K562 (cell line): ENCODE measurements at regions not wholly inside any gene's neighbourhood (a gene's known extent, or its start where the extent isn't known, plus 50 kb on each side); places are given as distances from the start of the nearest gene placed in this dataset.

Source experiments
- ATAC-seq: fragments of 200-7000 bp; cut with Tn5 transposase; 3 replicates; pipeline ENCODE4 v1.9.1; 2020; ENCODE audit warnings: moderate library complexity
- BruUV-seq: library from RNA; stranded (reverse); fragments of 400-500 nt; replicated peaks from 2 replicates; lab custom pipeline; 2021; lab: Mats Ljungman, UMichigan
- CTCF ChIA-PET: fragments of 300-600 bp; formaldehyde crosslinking; extraction: SDS; loops from one replicate; lab custom pipeline; 2021; ENCODE audit warnings: low intra/inter-chr PET ratio; lab: Yijun Ruan, JAX
- POLR2A ChIA-PET: fragments of 300-600, 350-650 bp; sonication (Branson Sonifier 250); formaldehyde crosslinking; extraction: SDS; loops from one replicate; lab custom pipeline; 2021; ENCODE audit warnings: antibody characterized with exemption, inconsistent platforms; lab: Yijun Ruan, JAX
- DNase-seq, 4 experiments: peaks; one replicate each; pipeline versions ENCODE4 v3.0.0 to v3.0.0-alpha.2; 2011 to 2018; ENCODE audit warnings: low spot score in 3 of 4, mixed read lengths in 3 of 4; ENCODE audit errors: extremely low read depth in 1 of 4
- FAIRE-seq: peaks from 2 replicates; lab custom pipeline; 2011; peaks lifted over from hg19 to GRCh38; lab: Jason Lieb, UNC
- H2AFZ ChIP-seq: 2 replicates; pipeline ENCODE4 v1.6.0; 2011; ENCODE audit warnings: low read depth, low read length, control low read depth, inconsistent platforms
- H3K27ac ChIP-seq: fragments of 200-600 bp; 3 replicates; pipeline ENCODE4 v1.8.0; 2011; ENCODE audit warnings: low read depth, mild to moderate bottlenecking, control low read depth, inconsistent platforms, low read length, moderate library complexity, mixed read lengths; ENCODE audit errors: extremely low read depth
- H3K27me3 ChIP-seq, 2 experiments: fragments of 300-600 bp in 1 of 2; 2 replicates in 1 of 2; 3 replicates in 1 of 2; pipeline versions ENCODE4 v1.6.0 to v1.8.0; 2011; ENCODE audit warnings: inconsistent platforms in 2 of 2, low read length in 2 of 2, mild to moderate bottlenecking in 1 of 2, mixed read lengths in 1 of 2, moderate library complexity in 1 of 2; ENCODE audit not compliant: control insufficient read depth in 2 of 2, insufficient read depth in 2 of 2
- H3K36me3 ChIP-seq: fragments of 300-600 bp; 3 replicates; pipeline ENCODE4 v1.8.0; 2011; ENCODE audit warnings: mild to moderate bottlenecking, low read length, inconsistent platforms; ENCODE audit not compliant: control insufficient read depth, insufficient read depth
- H3K4me1 ChIP-seq, 2 experiments: fragments of 200-600 bp in 1 of 2; replicated peaks in 1 of 2; 2 replicates in 1 of 2; 3 replicates in 1 of 2; pipeline versions ENCODE4 v1.5.1 to v1.8.0; 2011; ENCODE audit warnings: inconsistent platforms in 2 of 2, low read length in 2 of 2, mild to moderate bottlenecking in 1 of 2, mixed read lengths in 1 of 2, moderate library complexity in 1 of 2; ENCODE audit not compliant: control insufficient read depth in 2 of 2, insufficient read depth in 2 of 2
- H3K4me2 ChIP-seq: 2 replicates; pipeline ENCODE4 v1.6.1; 2011; ENCODE audit warnings: low read length, control low read depth, inconsistent platforms, mixed read lengths; ENCODE audit not compliant: insufficient read depth
- H3K4me3 ChIP-seq: fragments of 200-600 bp; sonication (generic), shearing (Covaris generic); 2 replicates; pipeline ENCODE4 v1.5.1; 2016; ENCODE audit warnings: control low read depth, inconsistent platforms
- H3K79me2 ChIP-seq: fragments of 200-600 bp; 3 replicates; pipeline ENCODE4 v1.8.0; 2011; ENCODE audit warnings: low read length, inconsistent platforms; ENCODE audit not compliant: control insufficient read depth, insufficient read depth
- H3K9ac ChIP-seq, 2 experiments: 2 replicates each; pipeline versions ENCODE4 v1.6.0 to v1.6.1; 2011; ENCODE audit warnings: low read depth in 2 of 2, low read length in 2 of 2, control low read depth in 1 of 2, inconsistent platforms in 1 of 2, mild to moderate bottlenecking in 1 of 2, mixed read lengths in 1 of 2; ENCODE audit not compliant: insufficient read depth in 1 of 2
- H3K9me1 ChIP-seq: one replicate; pipeline ENCODE4 v1.6.0; 2011; ENCODE audit warnings: inconsistent platforms, mild to moderate bottlenecking, low read length, moderate library complexity; ENCODE audit not compliant: control insufficient read depth, insufficient read depth
- H3K9me3 ChIP-seq: replicated peaks from 2 replicates; pipeline ENCODE4 v1.5.1; 2011; ENCODE audit warnings: low read depth, low read length, inconsistent platforms; ENCODE audit not compliant: control insufficient read depth, insufficient read depth
- H4K20me1 ChIP-seq: replicated peaks from 2 replicates; pipeline ENCODE4 v1.6.1; 2011; ENCODE audit warnings: low read length, inconsistent platforms, mixed read lengths; ENCODE audit not compliant: control insufficient read depth, insufficient read depth
- ARID1B ChIP-seq: fragments of 450-650 bp; IDR thresholded peaks from 2 replicates; pipeline ENCODE4 v1.6.1; 2016; ENCODE audit warnings: antibody characterized with exemption, mild to moderate bottlenecking, inconsistent platforms
- ARNT ChIP-seq, 2 experiments: fragments of 450-650 bp; IDR thresholded peaks; 2 replicates each; pipeline ENCODE4 v1.6.1; 2016; ENCODE audit warnings: mild to moderate bottlenecking in 1 of 2
- ATF1 ChIP-seq, 2 experiments: fragments of 450-650 bp in 1 of 2; IDR thresholded peaks; 2 replicates each; pipeline ENCODE4 v1.6.1; 2016; ENCODE audit warnings: missing compliant biosample characterization in 1 of 2, missing genetic modification characterization in 1 of 2
- E2F5 ChIP-seq: sonication (generic); formaldehyde crosslinking; IDR thresholded peaks from 2 replicates; pipeline ENCODE4 v1.8.0; 2022; ENCODE audit warnings: mild to moderate bottlenecking, missing genetic modification reagents
- FIP1L1 ChIP-seq: fragments of 200-400 bp; formaldehyde crosslinking; IDR thresholded peaks from 2 replicates; pipeline ENCODE4 v1.6.1; 2018; ENCODE audit warnings: mild to moderate bottlenecking, low read depth, low read length; ENCODE audit not compliant: poor library complexity, severe bottlenecking
- GABPB2 ChIP-seq: fragments of 250-450 bp; sonication (Bioruptor Pico); conservative IDR thresholded peaks from 2 replicates; pipeline ENCODE4 v1.5.1; 2021; ENCODE audit warnings: mild to moderate bottlenecking
- HIVEP1 ChIP-seq: fragments of 250-450 bp; sonication (Bioruptor Pico); IDR thresholded peaks from 2 replicates; pipeline ENCODE4 v1.4.0; 2020; ENCODE audit warnings: mild to moderate bottlenecking
- NR4A1 ChIP-seq, 2 experiments: fragments of 250-450 bp in 1 of 2; fragments of 450-650 bp in 1 of 2; sonication (Bioruptor Pico) in 1 of 2; IDR thresholded peaks; 2 replicates each; pipeline versions ENCODE4 v1.4.0 to v1.6.1; 2016 to 2020; ENCODE audit warnings: mild to moderate bottlenecking in 2 of 2, missing compliant biosample characterization in 1 of 2, missing genetic modification characterization in 1 of 2, moderate library complexity in 1 of 2
- POLR2G ChIP-seq: fragments of 200-400 bp; formaldehyde crosslinking; IDR thresholded peaks from 2 replicates; pipeline ENCODE4 v1.6.1; 2017; ENCODE audit warnings: low read depth, mild to moderate bottlenecking, antibody characterized with exemption, low read length, moderate library complexity
- RBM14 ChIP-seq: fragments of 200-400 bp; formaldehyde crosslinking; IDR thresholded peaks from 2 replicates; pipeline ENCODE4 v1.6.1; 2018; ENCODE audit warnings: low read depth, mild to moderate bottlenecking, low read length, moderate library complexity, borderline replicate concordance; ENCODE audit not compliant: insufficient read depth
- THRB ChIP-seq: fragments of 450-650 bp; formaldehyde crosslinking; conservative IDR thresholded peaks from 2 replicates; pipeline ENCODE4 v1.4.0; 2022; ENCODE audit warnings: mild to moderate bottlenecking, missing genetic modification characterization
- ZNF140 ChIP-seq: fragments of 250-450 bp; sonication (Bioruptor Pico); IDR thresholded peaks from 2 replicates; pipeline ENCODE4 v1.8.0; 2021; ENCODE audit warnings: moderate library complexity, mild to moderate bottlenecking, inconsistent platforms
- ZNF184 ChIP-seq: sonication (generic); formaldehyde crosslinking; IDR thresholded peaks from 2 replicates; pipeline ENCODE4 v1.5.0; 2020; ENCODE audit warnings: missing genetic modification reagents
- ZNF274 ChIP-seq: IDR thresholded peaks from 2 replicates; pipeline ENCODE4 v1.6.1; 2011; ENCODE audit warnings: low read depth, mild to moderate bottlenecking, low read length, moderate library complexity, borderline replicate concordance
- ZNF764 ChIP-seq: fragments of 250-450 bp; sonication (Bioruptor Pico); IDR thresholded peaks from 2 replicates; pipeline ENCODE4 v1.4.0; 2020; ENCODE audit warnings: low read depth, mild to moderate bottlenecking, moderate library complexity
- WGBS: fragments of 100-300 bp; shearing (Covaris generic); methylation state at CpG from one replicate; pipeline ENCODE4 v1.1.6; 2016; ENCODE audit warnings: low coverage, mixed read lengths; ENCODE audit not compliant: insufficient coverage; ENCODE audit errors: missing lambda C conversion rate; 5-methylcytosine and 5-hydroxymethylcytosine counted together
- in situ Hi-C: fragments of 300-500 bp; cut with MboI; formaldehyde crosslinking; loops from 4 replicates; pipeline ENCODE4 v1.15.0; 2018; ENCODE audit warnings: inconsistent platforms, mixed read lengths
- intact Hi-C: fragments of 100-400 bp; cut with micrococcal nuclease; formaldehyde crosslinking; loops from 2 replicates; pipeline ENCODE4 v1.14.2; 2022

GRCh38 chr9:26574898-26575440 lies 317.6 kb downstream of the CAAP1 start:
- Histone ChIP-seq H3K27me3 (no peaks in the 10 kb centered on the region), H3K9me3 (no peaks in the 10 kb centered on the region), H3K4me1 (no peaks in the 10 kb centered on the region), H3K79me2 (no peaks in the 10 kb centered on the region), H3K36me3 (no peaks in the 10 kb centered on the region), H3K9ac (no peak overlapping the region), H3K4me3 (no peak overlapping the region), H2AFZ (no peak overlapping the region), H3K27ac (no peak overlapping the region), H3K9me1 (no peaks in the 10 kb centered on the region), H3K4me2 (no peak overlapping the region), H4K20me1 (no peaks in the 10 kb centered on the region)
- TF ChIP-seq THRB = no peak
- intact Hi-C loops = no loop called here
- FAIRE-seq = no peak
- BruUV-seq = no TSS peak
- no peak for DNase-seq
- CTCF ChIA-PET = no interaction called here
- ATAC-seq = no peak
- no CpG with 5 or more reads among the region's 2 CpGs for WGBS
- POLR2A ChIA-PET = no interaction called here
- in situ Hi-C loops = no loop called here

GRCh38 chr9:26574256-26574655 lies 318.3 kb downstream of the CAAP1 start:
- Histone ChIP-seq H3K4me3 (no peak overlapping the region), H2AFZ (no peak overlapping the region), H4K20me1 (no peaks in the 10 kb centered on the region), H3K79me2 (no peaks in the 10 kb centered on the region), H3K4me2 (no peak overlapping the region), H3K9me1 (no peaks in the 10 kb centered on the region), H3K27me3 (no peaks in the 10 kb centered on the region), H3K9ac (no peak overlapping the region), H3K4me1 (no peaks in the 10 kb centered on the region), H3K27ac (no peak overlapping the region), H3K9me3 (no peaks in the 10 kb centered on the region), H3K36me3 (no peaks in the 10 kb centered on the region)
- intact Hi-C loops (no loop called here), in situ Hi-C loops (no loop called here)
- ChIA-PET POLR2A (no interaction called here), CTCF (no interaction called here)
- ATAC-seq (no peak), DNase-seq (no peak), FAIRE-seq (no peak)
- no CpG with 5 or more reads among the region's 2 CpGs for WGBS
- BruUV-seq = no TSS peak
- no peak for TF ChIP-seq FIP1L1
- no peak for TF ChIP-seq ZNF764
- no peak for TF ChIP-seq HIVEP1 (CRISPR knock-in tag)
- TF ChIP-seq NR4A1 (CRISPR knock-in tag; IDR thresholded peaks at IDR 0.05) = no peak
- no peak for TF ChIP-seq NR4A1 (tag; IDR thresholded peaks at IDR 0.05)
- no peak for TF ChIP-seq ATF1 (CRISPR knock-in tag; IDR thresholded peaks at IDR 0.05)
- no peak for TF ChIP-seq ATF1 (tag; IDR thresholded peaks at IDR 0.05)
- TF ChIP-seq ZNF184 (CRISPR knock-in tag) = no peak
- TF ChIP-seq ZNF274 = no peak
- TF ChIP-seq ARNT (IDR thresholded peaks at IDR 0.05) = no peak
- TF ChIP-seq E2F5 (CRISPR knock-in tag) = no peak
- TF ChIP-seq RBM14 = no peak
- no peak for TF ChIP-seq ARID1B
- no peak for TF ChIP-seq ZNF140
- TF ChIP-seq POLR2G = no peak
- TF ChIP-seq GABPB2 (CRISPR knock-in tag) = no peak
